GM19193 (cell line): ENCODE measurements at regions not wholly inside any gene's neighbourhood (a gene's known extent, or its start where the extent isn't known, plus 50 kb on each side); places are given as distances from the start of the nearest gene placed in this dataset.

Experiments
- POLR2A ChIP-seq: IDR thresholded peaks from 4 replicates; pipeline ENCODE4 v1.6.1; 2011; ENCODE audit not compliant: insufficient read depth, insufficient read length; ENCODE audit errors: extremely low read depth

DNA sequence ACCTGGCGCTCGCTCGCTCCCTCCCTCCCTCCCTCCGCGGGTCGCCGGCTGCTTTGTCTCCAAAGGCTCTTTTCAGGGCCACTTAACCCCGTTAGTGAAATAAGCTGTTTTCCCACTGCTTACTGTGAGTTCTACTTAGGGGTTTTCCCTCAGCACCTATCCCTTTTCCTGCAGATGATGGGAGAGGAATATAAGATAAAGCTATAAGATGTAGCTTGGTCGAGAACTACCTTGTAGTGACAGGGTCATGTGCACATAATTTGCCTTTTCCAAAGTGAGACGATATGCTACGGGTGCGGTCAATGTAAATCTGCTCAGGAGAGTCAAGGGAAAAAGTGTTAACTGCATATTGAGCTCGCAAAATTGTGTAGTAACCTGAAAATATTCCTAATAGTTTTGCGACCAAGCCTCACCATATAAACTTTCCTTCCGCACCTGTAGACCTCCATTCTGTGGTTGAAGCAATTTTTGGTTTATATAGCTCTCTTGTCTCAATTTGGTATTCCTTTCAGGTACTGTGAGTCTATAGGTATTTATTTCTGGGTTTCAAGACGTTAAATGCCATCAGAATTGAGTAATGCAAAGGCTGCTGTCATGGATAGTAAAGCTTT is 55.8 kb upstream of the BOLA1 start:
- peak; percentile 38 for TF ChIP-seq POLR2A

DNA sequence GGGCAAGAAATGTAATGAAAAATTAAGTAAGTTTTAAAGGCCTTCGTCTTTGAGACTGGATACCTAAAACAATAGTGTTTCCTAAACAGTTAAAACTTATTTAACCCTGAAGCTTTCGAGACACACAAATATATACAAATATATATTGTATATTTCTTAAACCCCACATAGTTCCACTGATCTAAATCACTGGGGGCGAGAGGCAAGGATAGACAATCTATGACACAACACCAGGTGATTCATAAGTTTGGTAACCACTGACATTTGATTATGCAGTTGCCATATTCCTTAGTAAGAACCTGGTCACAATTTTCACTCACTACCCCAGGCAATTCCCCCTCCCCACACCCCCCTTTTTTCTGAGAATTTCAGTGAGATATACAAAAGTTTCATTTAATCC is 55.3 kb upstream of the BOLA1 start:
- TF ChIP-seq POLR2A: no peak

DNA sequence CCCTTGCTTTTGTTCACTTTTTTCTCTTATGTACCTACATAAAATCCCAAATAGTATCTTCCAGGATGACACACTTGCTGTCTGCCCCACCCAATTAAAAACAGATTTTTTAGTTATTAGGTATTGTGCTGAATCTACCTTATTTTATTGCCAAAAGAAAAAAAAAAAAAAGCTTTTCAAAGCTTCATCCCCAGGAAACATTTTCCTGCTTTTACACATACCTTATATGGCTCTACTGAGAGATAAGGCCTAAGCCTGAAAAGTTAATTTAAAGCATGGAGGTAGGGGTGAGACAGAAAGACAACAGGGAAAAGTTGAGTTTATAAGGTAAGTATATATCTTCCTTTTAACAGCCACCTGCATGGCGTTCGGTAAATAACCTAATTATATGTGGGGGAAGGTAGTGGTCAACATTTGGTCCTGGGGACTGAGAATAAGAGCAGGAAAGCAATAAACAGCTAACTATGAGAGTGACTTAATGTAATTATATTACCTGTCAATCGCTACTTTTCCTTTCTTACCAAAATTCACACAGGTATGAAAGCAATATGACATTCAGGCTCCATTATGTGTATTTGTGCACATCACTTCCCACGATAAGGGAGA is 54.6 kb upstream of the BOLA1 start:
- TF ChIP-seq POLR2A: no peak

DNA sequence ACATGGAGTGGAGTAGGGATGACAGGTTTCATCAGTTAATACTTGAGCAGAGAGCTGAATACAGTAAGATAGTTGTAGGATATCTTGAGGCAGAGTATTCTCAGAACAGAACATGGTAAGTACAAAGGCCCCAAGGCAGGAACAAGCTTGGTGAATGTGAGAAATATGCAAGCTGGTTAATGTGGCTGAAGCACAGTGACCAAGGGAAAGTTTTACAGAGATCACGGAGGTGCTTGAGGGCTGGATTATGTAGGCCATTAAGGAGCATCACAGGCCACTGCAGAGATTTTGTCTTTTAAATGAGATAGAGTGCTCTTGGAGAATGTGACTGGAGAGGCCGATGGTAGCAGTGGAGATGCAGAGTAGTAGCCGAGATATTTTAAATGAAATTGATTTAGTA is 54.0 kb upstream of the BOLA1 start:
- TF ChIP-seq POLR2A: no peak

DNA sequence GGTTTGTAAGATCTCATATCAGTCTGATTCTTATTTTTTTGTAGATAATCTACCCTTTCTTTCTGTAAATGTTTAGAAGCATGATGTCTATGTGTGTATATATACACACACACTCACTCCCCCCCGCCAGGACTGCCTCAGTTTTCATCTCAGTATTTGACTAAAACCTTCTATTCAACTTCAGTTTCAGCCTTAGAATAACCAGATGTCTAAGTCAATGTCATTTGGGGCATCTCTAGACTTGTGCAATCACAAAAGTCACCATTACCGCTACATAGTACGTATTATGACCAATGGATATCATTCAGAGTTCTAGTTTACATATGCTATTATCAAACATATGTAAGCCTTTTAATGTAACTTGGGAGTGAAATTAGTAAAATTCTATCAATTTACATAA is 53.3 kb upstream of the BOLA1 start:
- TF ChIP-seq POLR2A: no peak

DNA sequence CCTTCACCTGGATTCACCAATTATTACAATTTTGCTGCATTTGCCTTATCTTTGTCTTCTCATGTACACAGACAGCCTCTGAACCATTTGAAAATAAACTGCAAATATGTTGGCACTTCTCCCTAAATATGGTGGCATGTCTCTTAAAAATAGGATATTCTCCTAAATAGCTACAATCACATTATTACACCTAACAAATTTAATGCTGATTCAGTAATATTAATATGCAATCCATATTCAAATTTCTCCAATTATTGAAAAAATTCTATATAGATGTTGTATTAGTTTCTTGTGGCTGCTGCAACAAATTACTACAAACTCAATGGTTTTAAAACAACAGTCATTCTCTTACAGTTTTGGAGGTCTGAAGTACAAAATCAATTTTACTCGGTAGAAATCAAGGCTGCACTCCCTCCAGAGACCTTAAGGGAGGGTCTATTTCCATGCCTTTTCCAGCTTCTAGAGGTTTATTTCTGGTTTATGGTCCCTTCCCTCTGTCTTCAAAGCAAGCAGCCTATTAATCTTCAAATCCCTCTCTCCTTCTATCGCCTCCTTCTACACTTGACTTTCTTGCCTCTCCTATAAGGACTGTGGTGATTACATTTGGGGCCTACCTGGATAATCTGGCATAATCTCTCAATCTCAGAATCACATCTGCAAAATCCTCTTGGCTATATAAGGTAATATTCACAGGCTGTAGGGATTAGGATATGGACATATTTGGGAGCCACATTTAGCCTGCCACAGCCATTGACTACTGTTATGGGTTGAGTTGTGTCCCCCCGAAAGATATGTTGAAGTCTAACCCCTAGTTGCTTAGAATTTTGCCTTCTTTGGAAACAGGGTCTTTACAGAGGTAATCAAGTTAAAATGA is 52.5 kb upstream of the BOLA1 start:
- no peak for TF ChIP-seq POLR2A

DNA sequence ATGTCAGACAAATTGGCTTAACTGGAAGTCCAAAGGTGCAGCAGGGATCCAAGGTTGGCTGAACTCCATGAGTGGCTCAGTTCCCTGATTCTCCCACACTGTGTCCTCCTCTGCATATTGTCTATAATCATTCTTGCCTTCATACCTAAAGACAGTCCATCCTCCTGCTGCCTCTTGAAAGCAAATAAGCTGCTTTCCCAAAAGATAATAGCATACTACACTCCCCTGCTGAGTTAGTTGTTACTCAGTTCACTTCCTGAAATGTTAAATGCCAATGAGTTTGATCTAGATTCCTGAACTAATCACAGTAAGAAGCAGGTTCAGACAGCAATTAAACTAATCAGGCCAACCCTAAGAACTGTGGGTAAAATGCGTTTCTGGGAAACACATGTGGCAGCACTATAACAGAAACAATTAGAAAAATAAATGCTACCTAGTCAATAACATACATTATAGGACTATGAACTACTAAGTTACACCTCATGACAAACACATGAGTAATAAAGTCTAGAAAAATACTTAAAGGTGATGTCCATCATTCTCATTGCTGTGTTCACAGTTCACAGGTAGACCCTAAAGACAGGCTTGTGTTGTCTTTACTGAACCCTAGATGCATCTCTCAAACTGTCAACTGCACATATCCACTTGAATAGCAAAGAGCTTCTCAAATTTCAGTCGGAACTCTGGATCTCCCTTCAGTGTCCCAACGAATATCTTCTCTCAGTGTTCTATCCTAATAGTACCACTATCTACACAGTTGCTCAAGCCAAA is 50.8 kb upstream of the BOLA1 start:
- no peak for TF ChIP-seq POLR2A

DNA sequence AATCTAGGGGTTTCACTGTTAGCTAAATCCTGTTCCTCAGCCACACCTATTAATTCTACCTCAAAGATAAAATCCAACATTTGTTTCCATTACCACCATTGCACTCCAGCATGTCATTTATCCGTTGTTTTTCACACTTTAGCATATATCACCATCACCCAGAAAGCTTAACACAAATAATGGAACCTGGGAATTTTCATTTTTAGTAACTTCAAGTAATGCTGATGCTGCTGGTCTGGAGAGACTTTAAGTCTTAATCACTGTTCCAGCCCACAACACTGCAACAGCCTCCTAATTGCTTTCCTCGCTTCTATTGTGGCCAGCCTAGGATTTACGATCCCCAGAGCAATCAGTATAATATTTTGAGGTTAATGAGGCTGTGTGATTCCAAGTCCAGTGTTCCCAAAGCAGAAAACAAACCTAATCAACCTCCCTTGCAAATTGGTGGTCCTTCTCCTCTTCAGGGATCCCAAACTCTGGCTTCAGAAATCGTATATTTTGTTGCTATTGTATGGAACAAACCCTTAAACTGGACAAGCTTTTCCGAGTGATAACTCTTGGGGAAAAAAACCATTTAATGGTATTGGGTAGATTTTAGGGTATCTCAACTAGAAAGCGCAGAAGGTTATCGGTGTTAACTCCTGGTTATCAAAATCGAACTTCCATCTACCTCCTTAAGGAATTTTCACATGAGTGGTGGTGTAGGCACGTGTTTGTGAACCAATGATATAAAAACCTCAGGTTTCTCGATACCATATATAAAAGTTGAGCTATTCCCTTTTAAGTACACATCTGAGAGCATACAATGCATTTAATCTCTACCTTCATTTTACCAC is 50.0 kb upstream of the BOLA1 start:
- no peak for TF ChIP-seq POLR2A
